Heart left ventricle (tissue), 13 donors: ENCODE measurements at regions not wholly inside any gene's neighbourhood (a gene's known extent, or its start where the extent isn't known, plus 50 kb on each side); places are given as distances from the start of the nearest gene placed in this dataset.

Experiments
- CTCF ChIP-seq, 12 donors: fragments of 200-600 bp; sonication (generic) in 4 of 12; IDR thresholded peaks; one replicate each; pipeline versions ENCODE4 v1.5.0 to v1.8.0; 2018 to 2022; ENCODE audit warnings: antibody characterized with exemption in 12 of 12, mild to moderate bottlenecking in 5 of 12
- POLR2A ChIP-seq, 2 donors: fragments of 450-650 bp; IDR thresholded peaks; one replicate each; pipeline ENCODE4 v1.6.1; 2017; ENCODE audit warnings: antibody characterized with exemption in 2 of 2, mild to moderate bottlenecking in 2 of 2, moderate library complexity in 2 of 2
- donor health status: ischemic (EF 13 %, LVEDD 7.1; RV severe dilation, severe dysfunction).
- donor health status: DM: no; HTN: yes; CAD: no.
- donor health status: DM: no; HTN: no; CAD: no.
- donor health status: ischemic (EF 25% LVEDD 6.9; RV normal size, moderate dysfunction).
- donor health status: ischemic (EF 25% LVEDD 5.7; RV mildly dilated, moderate dysfunction).
- donor health status: ischemic (EF 35%, LVEDD 5.7; RV mildly dilated, moderate dysfunction).
- donor health status: nonischemic (EF 11% LVEDD 7.7; RV severe dilation, severe dysfunction).
- donor health status: DM: yes; HTN: yes; CAD: no.
- donor health status: PGD.
- donor health status: ischemic (EF 29% LVEDD 5.4; RV normal size, mild dysfunction).
- donor health status: nonischemic (EF 23%, LVEDD 6.1; RV moderate dilation, normal function).

- TF ChIP-seq CTCF (IDR thresholded peaks at IDR 0.05) (no peak), POLR2A (IDR thresholded peaks at IDR 0.05) (no peak)
These were observed 233.6 kb upstream of the BMP2 start for GRCh38 chr20:6533761-6534479.
